Esophagus (tissue), 2 donors: ENCODE measurements at regions not wholly inside any gene's neighbourhood (a gene's known extent, or its start where the extent isn't known, plus 50 kb on each side); places are given as distances from the start of the nearest gene placed in this dataset.

Source experiments
- H3K27ac ChIP-seq, 2 donors: one replicate each; pipeline ENCODE4 v1.5.1; 2013; ENCODE audit warnings: low read depth in 2 of 2, mild to moderate bottlenecking in 2 of 2, inconsistent platforms in 1 of 2, low read length in 1 of 2, moderate library complexity in 1 of 2
- H3K27me3 ChIP-seq, 2 donors: one replicate each; pipeline ENCODE4 v1.6.1; 2013; ENCODE audit warnings: low read length in 2 of 2, control low read depth in 1 of 2, mild to moderate bottlenecking in 1 of 2; ENCODE audit not compliant: insufficient read depth in 2 of 2, control insufficient read depth in 1 of 2
- H3K36me3 ChIP-seq, 2 donors: one replicate each; pipeline ENCODE4 v1.6.1; 2013; ENCODE audit warnings: low read length in 1 of 2; ENCODE audit not compliant: control insufficient read depth in 2 of 2, insufficient read depth in 2 of 2
- H3K4me1 ChIP-seq, 2 donors: one replicate each; pipeline ENCODE4 v1.6.1; 2013; ENCODE audit warnings: low read length in 1 of 2; ENCODE audit not compliant: control insufficient read depth in 2 of 2, insufficient read depth in 2 of 2
- H3K4me3 ChIP-seq, 2 donors: one replicate each; pipeline ENCODE4 v1.5.1; 2013; ENCODE audit warnings: low read length in 2 of 2, mild to moderate bottlenecking in 2 of 2, low read depth in 1 of 2, moderate library complexity in 1 of 2
- H3K9me3 ChIP-seq, 2 donors: one replicate each; pipeline ENCODE4 v1.6.1; 2013; ENCODE audit warnings: mild to moderate bottlenecking in 2 of 2, low read depth in 1 of 2, low read length in 1 of 2, moderate library complexity in 1 of 2; ENCODE audit not compliant: control insufficient read depth in 2 of 2, insufficient read depth in 1 of 2
- WGBS, 2 donors: extraction: QIAGEN DNeasy Blood & Tissue Kit; methylation state at CpG; one replicate each; pipeline ENCODE4 v1.1.7; 2013; 5-methylcytosine and 5-hydroxymethylcytosine counted together
- donor health status: healthy with polysubstance abuse.
- donor health status: Bipolar disorder and iron deficiency.

DNA sequence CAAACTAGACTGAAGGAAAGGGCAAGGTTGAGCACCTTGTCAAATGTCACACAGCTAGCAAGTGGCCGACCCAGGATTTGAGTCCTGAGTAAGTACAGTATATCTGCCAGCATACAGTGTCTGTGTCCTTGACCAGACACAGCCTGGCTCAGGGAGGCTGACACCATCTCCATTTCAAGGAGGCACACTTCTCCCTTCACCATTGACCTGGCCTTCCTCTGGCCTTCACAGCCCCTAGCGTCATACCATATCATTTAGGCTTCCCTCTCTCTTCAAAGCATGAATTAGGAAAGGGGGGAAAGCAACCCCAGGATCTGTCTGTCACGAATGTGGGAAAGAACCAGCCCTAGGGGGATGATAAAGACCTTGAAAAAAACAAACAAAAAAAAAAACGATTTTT is 155.6 kb downstream of the PLPP3 start:
- Histone ChIP-seq H3K4me3 (no peak overlapping the region), H3K27me3 (no peaks in the 10 kb centered on the region), H3K9me3 (no peaks in the 10 kb centered on the region), H3K36me3 (no peaks in the 10 kb centered on the region), H3K4me1 (peaks cover 0 to 2% of the 10 kb centered on the region in 2 donors), H3K27ac (no peak overlapping the region)
- WGBS, 2 donors = 62 to 74% methylated on average over 4 of the region's 4 CpGs

DNA sequence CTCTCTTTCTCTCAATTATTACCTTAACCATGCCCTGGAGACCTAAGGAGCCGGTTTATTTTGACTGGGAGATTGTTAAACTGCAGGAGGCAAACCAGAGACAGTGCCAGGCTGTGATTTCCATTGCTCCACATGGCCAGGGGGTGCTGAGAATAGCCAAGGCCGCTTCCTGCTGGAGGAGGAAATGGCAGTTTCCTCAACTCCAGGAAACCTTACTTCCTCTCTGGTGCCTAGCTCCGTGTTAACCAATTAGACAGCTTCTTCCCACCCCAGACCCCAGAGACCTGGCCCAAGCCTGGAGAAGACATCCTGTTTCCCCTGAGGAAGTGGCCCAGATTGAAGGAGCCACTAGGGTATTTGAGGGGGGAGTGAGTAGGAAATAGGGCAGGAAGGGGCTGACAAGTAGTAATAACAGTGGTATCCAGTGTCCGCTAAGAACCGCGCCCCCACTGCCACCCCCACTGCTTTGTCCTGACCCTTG is 161.2 kb downstream of the PLPP3 start:
- no peaks in the 10 kb centered on the region for H3K27me3 ChIP-seq
- H3K4me3 ChIP-seq = no peak overlapping the region
- 75 to 76% methylated on average over 6 of the region's 6 CpGs for WGBS, 2 donors
- H3K36me3 ChIP-seq = no peaks in the 10 kb centered on the region
- no peaks in the 10 kb centered on the region for H3K4me1 ChIP-seq
- no peak overlapping the region for H3K27ac ChIP-seq
- no peaks in the 10 kb centered on the region for H3K9me3 ChIP-seq

DNA sequence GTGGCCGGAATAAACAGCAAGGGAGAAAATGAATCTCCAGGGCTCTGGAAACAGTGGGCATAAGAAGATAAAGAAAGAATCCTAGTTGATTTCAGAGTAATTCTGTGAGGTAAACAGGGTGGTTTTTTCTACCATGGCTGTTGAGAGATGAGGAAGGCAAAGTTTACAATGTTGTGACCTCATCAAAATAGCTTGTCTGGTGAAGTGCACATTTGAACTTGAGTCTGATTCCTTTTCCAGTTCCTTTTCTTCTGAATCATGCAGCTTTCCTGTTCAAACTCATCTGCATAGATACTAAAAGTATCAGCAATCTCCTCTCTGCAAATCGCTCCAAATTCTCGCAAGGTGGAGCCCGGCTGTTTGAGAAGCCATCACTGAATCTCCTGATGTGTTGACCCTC is 161.7 kb downstream of the PLPP3 start:
- no peak overlapping the region for H3K27ac ChIP-seq
- no peak overlapping the region for H3K4me3 ChIP-seq
- no peaks in the 10 kb centered on the region for H3K4me1 ChIP-seq
- no peaks in the 10 kb centered on the region for H3K27me3 ChIP-seq
- H3K9me3 ChIP-seq = no peaks in the 10 kb centered on the region
- 83 to 89% methylated on average over 4 of the region's 4 CpGs for WGBS, 2 donors
- no peaks in the 10 kb centered on the region for H3K36me3 ChIP-seq

DNA sequence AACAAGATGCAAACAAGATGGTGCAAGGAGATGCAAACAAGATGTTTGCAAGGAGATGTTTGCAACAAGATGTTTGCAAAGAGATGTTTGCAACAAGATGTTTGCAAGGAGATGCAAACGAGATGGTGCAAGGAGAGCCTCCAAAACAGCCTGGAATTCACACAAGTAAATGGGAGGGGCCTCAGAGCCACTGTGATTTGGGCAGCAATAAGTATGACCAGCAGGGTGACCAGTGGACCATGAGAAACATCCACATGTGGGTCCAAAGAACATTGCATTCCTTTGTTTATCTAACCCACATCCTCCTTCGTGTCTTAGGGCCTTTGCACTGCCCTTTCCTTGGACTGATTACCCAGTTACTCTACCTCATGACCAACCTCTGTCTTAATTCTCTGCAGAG is 162.9 kb downstream of the PLPP3 start:
- Histone ChIP-seq H3K27ac (no peak overlapping the region), H3K27me3 (no peaks in the 10 kb centered on the region), H3K4me3 (no peak overlapping the region), H3K9me3 (no peaks in the 10 kb centered on the region), H3K4me1 (no peaks in the 10 kb centered on the region), H3K36me3 (no peaks in the 10 kb centered on the region)
- 67 to 72% methylated on average over 2 of the region's 2 CpGs for WGBS, 2 donors

DNA sequence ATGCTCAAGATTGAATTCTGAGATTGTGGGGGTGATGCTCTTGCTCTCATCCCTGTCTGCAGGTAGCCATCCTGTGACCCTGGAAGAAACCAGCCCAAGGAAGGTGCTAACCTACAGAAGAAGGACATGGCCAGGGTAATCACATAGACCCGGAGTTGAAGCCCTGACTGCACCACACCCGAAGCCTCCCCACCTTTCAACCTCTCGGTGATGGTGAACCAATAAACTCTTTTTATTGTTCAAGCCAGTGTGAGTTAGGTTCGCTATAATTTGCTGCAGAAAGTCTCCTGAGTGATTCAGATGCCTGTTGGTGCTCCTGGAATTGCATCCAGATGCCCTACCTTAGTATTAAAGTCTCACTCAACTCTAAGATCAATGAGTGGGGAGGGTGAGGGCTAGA is 163.6 kb downstream of the PLPP3 start:
- Histone ChIP-seq H3K27ac (no peak overlapping the region), H3K27me3 (no peaks in the 10 kb centered on the region), H3K36me3 (no peaks in the 10 kb centered on the region), H3K9me3 (no peaks in the 10 kb centered on the region), H3K4me3 (no peak overlapping the region), H3K4me1 (no peaks in the 10 kb centered on the region)
- WGBS, 2 donors = 83 to 92% methylated on average over 4 of the region's 4 CpGs

DNA sequence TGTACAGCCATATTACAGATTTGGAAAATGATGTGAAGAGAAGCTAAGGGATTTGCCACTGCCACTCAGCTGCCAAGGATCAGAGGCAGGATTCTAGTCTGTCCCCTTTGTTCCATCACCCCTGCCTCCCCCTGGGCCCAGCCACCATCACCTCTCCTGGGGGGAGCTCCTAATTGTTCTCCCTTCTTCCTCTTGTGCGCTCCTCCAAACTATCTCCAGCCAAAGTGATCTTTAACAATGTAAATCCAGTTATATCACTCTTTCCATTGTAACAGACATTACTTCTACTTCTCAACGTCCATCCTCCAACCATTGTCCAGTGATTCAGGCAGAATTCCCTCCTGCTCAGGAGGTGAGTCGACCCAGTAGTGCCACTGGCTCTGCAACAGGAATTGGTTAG is 164.1 kb downstream of the PLPP3 start:
- no peak overlapping the region for H3K4me3 ChIP-seq
- no peaks in the 10 kb centered on the region for H3K36me3 ChIP-seq
- WGBS, 2 donors = 68 to 71% methylated on average over 3 of the region's 3 CpGs
- H3K9me3 ChIP-seq = no peaks in the 10 kb centered on the region
- no peaks in the 10 kb centered on the region for H3K4me1 ChIP-seq
- H3K27ac ChIP-seq = no peak overlapping the region
- no peaks in the 10 kb centered on the region for H3K27me3 ChIP-seq

DNA sequence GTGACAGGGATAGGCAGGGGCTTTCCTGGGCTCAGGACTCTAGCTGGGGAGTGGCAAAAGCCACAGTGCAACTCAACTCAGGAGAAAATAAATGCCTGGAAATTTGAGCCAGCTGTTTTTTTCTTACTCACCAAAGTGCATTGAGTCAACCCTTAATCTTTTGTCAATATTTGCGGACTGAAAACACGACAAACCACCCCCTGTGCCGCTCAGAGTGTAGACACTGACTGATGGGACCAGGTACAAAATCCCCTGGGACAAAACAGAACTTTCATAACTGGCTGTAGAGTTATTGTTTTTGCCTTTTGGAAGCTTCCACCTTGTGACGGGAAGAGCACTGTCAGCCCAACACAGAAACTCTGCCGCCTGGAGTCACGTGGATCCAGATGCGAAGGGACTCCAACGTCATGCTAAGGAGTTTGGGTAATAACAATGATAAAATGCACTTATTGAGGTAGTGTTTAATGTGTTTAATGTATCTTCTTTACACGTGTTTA is 164.6 kb downstream of the PLPP3 start:
- Histone ChIP-seq H3K27me3 (no peaks in the 10 kb centered on the region), H3K4me1 (no peaks in the 10 kb centered on the region), H3K27ac (no peak overlapping the region), H3K4me3 (no peak overlapping the region), H3K36me3 (no peaks in the 10 kb centered on the region), H3K9me3 (no peaks in the 10 kb centered on the region)
- 42 to 45% methylated on average over 9 of the region's 9 CpGs for WGBS, 2 donors

DNA sequence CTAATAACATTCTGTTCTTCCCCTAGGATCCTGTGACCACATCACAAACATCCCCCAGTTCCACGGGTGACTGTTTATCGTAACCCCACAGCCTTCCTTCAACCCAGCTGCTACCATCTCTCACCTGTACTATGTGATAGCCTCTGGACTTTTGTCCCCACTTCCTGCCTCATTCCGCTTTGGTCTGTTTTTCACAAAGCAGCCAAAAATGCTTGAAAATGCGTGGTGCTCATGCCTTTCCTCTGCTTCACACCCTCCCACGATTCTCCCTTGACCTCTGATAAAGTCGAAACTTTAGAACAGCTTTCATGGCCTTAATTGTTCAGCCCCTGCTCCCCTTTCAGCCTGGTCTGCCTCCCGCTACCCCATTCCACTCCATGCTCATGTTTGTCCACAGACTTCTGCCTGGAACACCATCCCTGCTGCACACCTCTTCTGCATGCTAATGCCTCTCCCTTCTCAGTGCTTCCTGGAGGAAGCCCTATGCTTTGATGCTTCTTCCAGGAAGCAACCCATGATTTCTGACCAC is 165.6 kb downstream of the PLPP3 start:
- Histone ChIP-seq H3K4me3 (no peak overlapping the region), H3K27me3 (no peaks in the 10 kb centered on the region), H3K9me3 (no peaks in the 10 kb centered on the region), H3K27ac (no peak overlapping the region), H3K4me1 (no peaks in the 10 kb centered on the region), H3K36me3 (no peaks in the 10 kb centered on the region)
- WGBS, 2 donors = 77 to 80% methylated on average over 7 of the region's 7 CpGs

DNA sequence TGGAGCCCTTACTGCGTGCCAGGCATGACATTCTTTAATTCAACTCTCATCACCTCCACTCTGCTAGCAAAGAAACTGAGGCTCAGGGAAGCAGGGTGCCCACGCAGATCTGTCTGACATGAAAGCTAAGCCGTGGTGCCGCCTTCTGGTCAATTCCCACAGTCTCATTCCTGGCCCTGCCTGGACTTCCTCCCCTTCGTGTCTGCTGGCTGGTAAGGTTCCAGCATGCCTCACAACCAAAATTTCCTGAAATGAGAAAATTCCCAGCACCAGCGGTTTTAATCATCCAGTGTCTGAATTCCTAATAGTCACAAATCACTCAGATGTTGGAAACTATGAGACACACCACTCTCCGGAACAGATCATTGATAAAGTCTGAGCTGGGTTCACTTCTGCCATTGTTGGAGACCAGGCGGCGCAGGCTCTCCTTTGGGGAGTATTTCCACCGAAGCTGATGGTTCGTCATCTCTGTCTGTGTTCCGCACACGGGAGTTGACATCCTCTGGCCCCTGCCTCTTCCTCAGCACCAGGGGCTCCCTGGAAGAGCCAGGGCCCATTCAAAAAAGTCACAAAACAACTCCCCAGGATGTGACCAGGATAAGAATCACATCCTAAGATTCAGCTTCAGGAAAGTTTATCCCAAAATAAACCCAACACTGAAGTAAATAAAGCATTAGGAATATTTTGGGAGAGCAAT is 167.7 kb downstream of the PLPP3 start:
- Histone ChIP-seq H3K27me3 (no peaks in the 10 kb centered on the region), H3K27ac (no peak overlapping the region), H3K4me1 (no peaks in the 10 kb centered on the region), H3K36me3 (no peaks in the 10 kb centered on the region), H3K4me3 (no peak overlapping the region), H3K9me3 (no peaks in the 10 kb centered on the region)
- WGBS, 2 donors = 76 to 80% methylated on average over 13 of the region's 13 CpGs

DNA sequence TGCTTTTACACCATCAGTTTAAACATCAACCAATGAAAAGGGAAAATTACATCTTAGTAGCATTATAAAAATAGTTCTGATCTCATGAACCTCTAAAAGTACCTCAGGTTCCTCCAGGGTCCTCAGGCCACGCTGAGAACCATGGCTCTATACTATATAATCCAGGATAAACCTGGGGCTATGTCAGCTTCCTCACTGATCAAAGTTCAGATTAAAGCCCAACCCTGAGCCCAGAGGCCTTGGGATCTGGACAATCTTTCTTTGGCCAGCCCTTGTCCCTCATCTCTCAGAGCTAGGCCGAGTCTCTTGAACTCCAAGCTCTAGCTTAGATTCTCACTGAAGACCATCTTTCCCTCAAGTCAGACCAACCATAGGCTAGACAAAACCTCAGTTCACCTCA is 168.3 kb downstream of the PLPP3 start:
- Histone ChIP-seq H3K4me3 (no peak overlapping the region), H3K27me3 (no peaks in the 10 kb centered on the region), H3K4me1 (no peaks in the 10 kb centered on the region), H3K27ac (no peak overlapping the region), H3K36me3 (no peaks in the 10 kb centered on the region), H3K9me3 (no peaks in the 10 kb centered on the region)
- WGBS, 2 donors = 79 to 83% methylated on average over 2 of the region's 2 CpGs
